ENCODE measurements at regions not wholly inside any gene's neighbourhood (a gene's known extent, or its start where the extent isn't known, plus 50 kb on each side); places are given as distances from the start of the nearest gene placed in this dataset.

- Mint-ChIP-seq H3K9me3 (no peaks in the 10 kb centered on the region), H3K4me3 (peak overlapping the region; percentile 63), H3K27ac (no peak overlapping the region), H3K4me1 (ENCODE audit: low read depth) (peaks cover 18% of the 10 kb centered on the region), H3K27me3 (ENCODE audit: low read depth) (no peaks in the 10 kb centered on the region), H3K36me3 (ENCODE audit: low read depth) (no peaks in the 10 kb centered on the region)
- intact Hi-C loops (cut with micrococcal nuclease): loop anchor here (1.0 to 10.0 kb wide), 5 partner anchors 25 to 289 kb away; no protein-coding TSS in a partner anchor
- CTCF ChIA-PET: interaction anchor here (0.6 to 4.1 kb wide), 14 partner anchors 26 to 303 kb away, joined by 3 to 16 read pairs (median 6); no protein-coding TSS in a partner anchor
- DNase-seq: no peak
These were observed 143.4 kb upstream of the IER5L start for GRCh38 chr9:129321286-129322021.

GRCh38 chr9:129320575-129321285, 142.7 kb upstream of the IER5L start:
- H3K4me1 Mint-ChIP-seq (ENCODE audit: low read depth): peaks cover 18% of the 10 kb centered on the region
- peak; percentile 77 for DNase-seq
- peak overlapping the region; percentile 67 for H3K27ac Mint-ChIP-seq
- intact Hi-C loops (cut with micrococcal nuclease): loop anchor here (1.0 to 10.0 kb wide), 6 partner anchors 26 to 290 kb away; no protein-coding TSS in a partner anchor
- H3K9me3 Mint-ChIP-seq: no peaks in the 10 kb centered on the region
- no peaks in the 10 kb centered on the region for H3K36me3 Mint-ChIP-seq (ENCODE audit: low read depth)
- H3K4me3 Mint-ChIP-seq: peak overlapping the region; percentile 68
- no peaks in the 10 kb centered on the region for H3K27me3 Mint-ChIP-seq (ENCODE audit: low read depth)
- CTCF ChIA-PET: interaction anchor here (0.6 to 4.1 kb wide), 16 partner anchors 27 to 304 kb away, joined by 3 to 16 read pairs (median 4); no protein-coding TSS in a partner anchor

- intact Hi-C loops (cut with micrococcal nuclease): loop anchor here (1.0 to 10.0 kb wide), 5 partner anchors 62 to 291 kb away; no protein-coding TSS in a partner anchor
- CTCF ChIA-PET: interaction anchor here (0.7 to 4.1 kb wide), 14 partner anchors 27 to 305 kb away, joined by 3 to 16 read pairs (median 4); no protein-coding TSS in a partner anchor
- no peak overlapping the region for H3K4me3 Mint-ChIP-seq
- DNase-seq: no peak
- no peaks in the 10 kb centered on the region for H3K27me3 Mint-ChIP-seq (ENCODE audit: low read depth)
- H3K9me3 Mint-ChIP-seq: no peaks in the 10 kb centered on the region
- peaks cover 18% of the 10 kb centered on the region for H3K4me1 Mint-ChIP-seq (ENCODE audit: low read depth)
- H3K27ac Mint-ChIP-seq: no peak overlapping the region
- H3K36me3 Mint-ChIP-seq (ENCODE audit: low read depth): no peaks in the 10 kb centered on the region
These were observed 141.9 kb upstream of the IER5L start for GRCh38 chr9:129319938-129320481.

GRCh38 chr9:129319076-129319937, 141.2 kb upstream of the IER5L start:
- DNase-seq: no peak
- CTCF ChIA-PET: interaction anchor here (1.5 to 4.1 kb wide), 4 partner anchors 147 to 305 kb away, joined by 4 to 16 read pairs (median 8); no protein-coding TSS in a partner anchor
- intact Hi-C loops (cut with micrococcal nuclease): no loop called here
- H3K4me1 Mint-ChIP-seq (ENCODE audit: low read depth): peaks cover 18% of the 10 kb centered on the region
- no peaks in the 10 kb centered on the region for H3K27me3 Mint-ChIP-seq (ENCODE audit: low read depth)
- no peaks in the 10 kb centered on the region for H3K9me3 Mint-ChIP-seq
- no peak overlapping the region for H3K27ac Mint-ChIP-seq
- no peak overlapping the region for H3K4me3 Mint-ChIP-seq
- no peaks in the 10 kb centered on the region for H3K36me3 Mint-ChIP-seq (ENCODE audit: low read depth)

- H3K27ac Mint-ChIP-seq: no peak overlapping the region
- no peaks in the 10 kb centered on the region for H3K9me3 Mint-ChIP-seq
- DNase-seq: no peak
These were observed 140.3 kb upstream of the IER5L start for GRCh38 chr9:129318121-129319075.

GRCh38 chr9:129317179-129318011, 139.3 kb upstream of the IER5L start:
- intact Hi-C loops (cut with micrococcal nuclease): no loop called here
- DNase-seq: no peak
- CTCF ChIA-PET: interaction anchor here (0.8 kb wide), 1 partner anchor 44 kb away, joined by 3 read pairs; no protein-coding TSS in a partner anchor
- no peaks in the 10 kb centered on the region for H3K9me3 Mint-ChIP-seq
- H3K4me3 Mint-ChIP-seq: no peak overlapping the region
- no peaks in the 10 kb centered on the region for H3K27me3 Mint-ChIP-seq (ENCODE audit: low read depth)
- no peaks in the 10 kb centered on the region for H3K36me3 Mint-ChIP-seq (ENCODE audit: low read depth)
- peaks cover 10% of the 10 kb centered on the region for H3K4me1 Mint-ChIP-seq (ENCODE audit: low read depth)
- no peak overlapping the region for H3K27ac Mint-ChIP-seq

More at GRCh38 chr9:129318121-129319075, 140.3 kb upstream of the IER5L start:
- H3K27me3 Mint-ChIP-seq (ENCODE audit: low read depth): no peaks in the 10 kb centered on the region
- intact Hi-C loops (cut with micrococcal nuclease): no loop called here
- H3K4me1 Mint-ChIP-seq (ENCODE audit: low read depth): peaks cover 13% of the 10 kb centered on the region
- no peak overlapping the region for H3K4me3 Mint-ChIP-seq
- H3K36me3 Mint-ChIP-seq (ENCODE audit: low read depth): no peaks in the 10 kb centered on the region
- CTCF ChIA-PET: no interaction called here

- intact Hi-C loops (cut with micrococcal nuclease): no loop called here
- DNase-seq: no peak
- no peak overlapping the region for H3K4me3 Mint-ChIP-seq
- no peaks in the 10 kb centered on the region for H3K27me3 Mint-ChIP-seq (ENCODE audit: low read depth)
- H3K36me3 Mint-ChIP-seq (ENCODE audit: low read depth): no peaks in the 10 kb centered on the region
- CTCF ChIA-PET: interaction anchor here (0.8 to 1.7 kb wide), 2 partner anchors 43 to 185 kb away, joined by 3 to 7 read pairs; no protein-coding TSS in a partner anchor
- no peak overlapping the region for H3K27ac Mint-ChIP-seq
- H3K4me1 Mint-ChIP-seq (ENCODE audit: low read depth): peaks cover 10% of the 10 kb centered on the region
- no peaks in the 10 kb centered on the region for H3K9me3 Mint-ChIP-seq
These were observed 138.4 kb upstream of the IER5L start for GRCh38 chr9:129316281-129317030.

GRCh38 chr9:129313331-129313955, 135.4 kb upstream of the IER5L start:
- intact Hi-C loops (cut with micrococcal nuclease): no loop called here
- CTCF ChIA-PET: no interaction called here
- Mint-ChIP-seq H3K4me1 (ENCODE audit: low read depth) (no peaks in the 10 kb centered on the region), H3K27ac (no peak overlapping the region), H3K36me3 (ENCODE audit: low read depth) (no peaks in the 10 kb centered on the region), H3K4me3 (no peak overlapping the region), H3K27me3 (ENCODE audit: low read depth) (no peaks in the 10 kb centered on the region), H3K9me3 (no peaks in the 10 kb centered on the region)
- DNase-seq: no peak

- no peak overlapping the region for H3K27ac Mint-ChIP-seq
These were observed 134.4 kb upstream of the IER5L start for GRCh38 chr9:129312251-129313122.

More at GRCh38 chr9:129312251-129313122, 134.4 kb upstream of the IER5L start:
- Mint-ChIP-seq H3K9me3 (no peaks in the 10 kb centered on the region), H3K4me1 (ENCODE audit: low read depth) (peaks cover under 1% of the 10 kb centered on the region), H3K27me3 (ENCODE audit: low read depth) (no peaks in the 10 kb centered on the region), H3K4me3 (no peak overlapping the region), H3K36me3 (ENCODE audit: low read depth) (no peaks in the 10 kb centered on the region)
- intact Hi-C loops (cut with micrococcal nuclease): no loop called here
- no peak for DNase-seq
- CTCF ChIA-PET: no interaction called here
